IMR-90 (cell line): ENCODE measurements at regions not wholly inside any gene's neighbourhood (a gene's known extent, or its start where the extent isn't known, plus 50 kb on each side); places are given as distances from the start of the nearest gene placed in this dataset.
A peak's percentile ranks its signal among the peaks of the same experiment; 100 is the strongest.

Source experiments
- ATAC-seq: fragments of 200-7000 bp; cut with Tn5 transposase; 2 replicates; pipeline ENCODE4 v1.9.1; 2020; ENCODE audit warnings: low read depth, mild to moderate bottlenecking, moderate library complexity
- BruUV-seq: library from RNA; stranded (reverse); fragments of 400-500 nt; replicated peaks from 2 replicates; lab custom pipeline; 2021; lab: Mats Ljungman, UMichigan
- CTCF ChIA-PET: fragments of 300-600 bp; formaldehyde crosslinking; extraction: SDS; loops from one replicate; lab custom pipeline; 2021; ENCODE audit warnings: antibody characterized with exemption; lab: Yijun Ruan, JAX
- POLR2A ChIA-PET: fragments of 300-600 bp; sonication (Branson Sonifier 250); formaldehyde crosslinking; loops from one replicate; lab custom pipeline; 2022; ENCODE audit warnings: antibody characterized with exemption; ENCODE audit not compliant: unreplicated experiment; lab: Charles Lee
- DNase-seq: peaks from one replicate; pipeline ENCODE4 v3.0.0; 2013
- H2AFZ ChIP-seq: replicated peaks from 2 replicates; pipeline ENCODE3; 2013; ENCODE audit warnings: low read length, mild to moderate bottlenecking; ENCODE audit not compliant: poor library complexity
- H2AK5ac ChIP-seq: 2 replicates; pipeline ENCODE4 v1.6.1; 2013; ENCODE audit warnings: low read depth, low read length, inconsistent platforms
- H2AK9ac ChIP-seq: replicated peaks from 2 replicates; pipeline ENCODE3; 2013; ENCODE audit warnings: mild to moderate bottlenecking, low read depth, low read length, moderate library complexity; ENCODE audit not compliant: poor library complexity
- H2BK120ac ChIP-seq: 2 replicates; pipeline ENCODE4 v1.6.1; 2013; ENCODE audit warnings: low read depth, low read length, inconsistent platforms
- H2BK15ac ChIP-seq: 3 replicates; pipeline ENCODE4 v1.6.1; 2013; ENCODE audit warnings: low read depth, low read length, inconsistent platforms
- H2BK20ac ChIP-seq: 2 replicates; pipeline ENCODE4 v1.6.1; 2013; ENCODE audit warnings: low read depth, mild to moderate bottlenecking, inconsistent platforms, low read length, moderate library complexity
- H2BK5ac ChIP-seq: 2 replicates; pipeline ENCODE4 v1.6.1; 2013; ENCODE audit warnings: mild to moderate bottlenecking, low read depth, low read length, inconsistent platforms; ENCODE audit not compliant: poor library complexity, severe bottlenecking
- H3K14ac ChIP-seq: replicated peaks from 2 replicates; pipeline ENCODE4 v1.6.1; 2013; ENCODE audit warnings: low read depth, low read length, inconsistent platforms
- H3K18ac ChIP-seq: 2 replicates; pipeline ENCODE4 v1.6.1; 2013; ENCODE audit warnings: low read depth, low read length, control low read depth
- H3K23ac ChIP-seq: 2 replicates; pipeline ENCODE4 v1.6.1; 2013; ENCODE audit warnings: low read depth, low read length, inconsistent platforms
- H3K27ac ChIP-seq: 2 replicates; pipeline ENCODE4 v1.5.1; 2013; ENCODE audit warnings: mild to moderate bottlenecking, control low read depth, low read length; ENCODE audit not compliant: insufficient read depth
- H3K27me3 ChIP-seq: 2 replicates; pipeline ENCODE4 v1.6.1; 2013; ENCODE audit warnings: low read length; ENCODE audit not compliant: control insufficient read depth, insufficient read depth
- H3K36me3 ChIP-seq: 2 replicates; pipeline ENCODE4 v1.6.1; 2013; ENCODE audit warnings: low read length, mixed read lengths; ENCODE audit not compliant: control insufficient read depth, insufficient read depth
- H3K4ac ChIP-seq: 2 replicates; pipeline ENCODE4 v1.6.1; 2013; ENCODE audit warnings: low read depth, low read length, inconsistent platforms
- H3K4me1 ChIP-seq: 2 replicates; pipeline ENCODE4 v1.6.1; 2013; ENCODE audit warnings: low read length, mixed read lengths; ENCODE audit not compliant: control insufficient read depth, insufficient read depth
- H3K4me2 ChIP-seq: 2 replicates; pipeline ENCODE4 v1.6.1; 2013; ENCODE audit warnings: low read depth, mild to moderate bottlenecking, control low read depth, low read length, moderate library complexity
- H3K4me3 ChIP-seq: 2 replicates; pipeline ENCODE4 v1.5.1; 2013; ENCODE audit warnings: low read depth, mild to moderate bottlenecking, control low read depth, low read length, moderate library complexity; ENCODE audit not compliant: insufficient read depth
- H3K56ac ChIP-seq: 2 replicates; pipeline ENCODE4 v1.6.1; 2013; ENCODE audit warnings: low read length, inconsistent platforms; ENCODE audit not compliant: insufficient read depth; ENCODE audit errors: extremely low read depth
- H3K79me1 ChIP-seq, 2 experiments: 2 replicates each; pipeline ENCODE4 v1.6.1; 2013; ENCODE audit warnings: low read length in 2 of 2, inconsistent platforms in 1 of 2, low read depth in 1 of 2
- H3K9ac ChIP-seq: 2 replicates; pipeline ENCODE4 v1.6.1; 2013; ENCODE audit warnings: low read depth, low read length, control low read depth
- H3K9me1 ChIP-seq: 2 replicates; pipeline ENCODE4 v1.6.1; 2013; ENCODE audit warnings: low read length, inconsistent platforms; ENCODE audit not compliant: insufficient read depth
- H3K9me3 ChIP-seq: 2 replicates; pipeline ENCODE4 v1.6.1; 2013; ENCODE audit warnings: low read length; ENCODE audit not compliant: control insufficient read depth, insufficient read depth
- H4K20me1 ChIP-seq: 2 replicates; pipeline ENCODE4 v1.6.1; 2013; ENCODE audit warnings: low read length, inconsistent platforms; ENCODE audit not compliant: insufficient read depth
- H4K5ac ChIP-seq: 2 replicates; pipeline ENCODE4 v1.6.1; 2013; ENCODE audit warnings: mild to moderate bottlenecking, low read depth, low read length, control low read depth
- H4K8ac ChIP-seq, 2 experiments: 2 replicates each; pipeline ENCODE4 v1.6.1; 2013; ENCODE audit warnings: low read depth in 2 of 2, low read length in 2 of 2, control low read depth in 1 of 2, inconsistent platforms in 1 of 2
- H4K91ac ChIP-seq: 2 replicates; pipeline ENCODE4 v1.6.1; 2013; ENCODE audit warnings: low read depth, low read length, inconsistent platforms; ENCODE audit not compliant: insufficient read depth
- BHLHE40 ChIP-seq: fragments of 150-350 bp; IDR thresholded peaks from 2 replicates; pipeline ENCODE4 v1.6.1; 2016; ENCODE audit warnings: mild to moderate bottlenecking, low read depth, low read length
- CEBPB ChIP-seq: IDR thresholded peaks from 2 replicates; pipeline ENCODE4 v1.6.1; 2012; ENCODE audit warnings: low read depth, low read length, improper control_type of control experiment
- MAZ ChIP-seq: IDR thresholded peaks from 2 replicates; pipeline ENCODE4 v1.6.1; 2012; ENCODE audit warnings: low read depth, mild to moderate bottlenecking, low read length, improper control_type of control experiment, moderate library complexity, borderline replicate concordance
- MXI1 ChIP-seq: IDR thresholded peaks from 2 replicates; pipeline ENCODE4 v1.6.1; 2012; ENCODE audit warnings: low read depth, mild to moderate bottlenecking, low read length, moderate library complexity, borderline replicate concordance
- NFE2L2 ChIP-seq: fragments of 150-350 bp; IDR thresholded peaks from 2 replicates; pipeline ENCODE4 v1.6.1; 2016; ENCODE audit warnings: low read depth, mild to moderate bottlenecking, low read length
- POLR2A ChIP-seq: IDR thresholded peaks from 2 replicates; pipeline ENCODE4 v1.6.1; 2012; ENCODE audit warnings: mild to moderate bottlenecking, low read depth, low read length
- RAD21 ChIP-seq: IDR thresholded peaks from 2 replicates; pipeline ENCODE4 v1.6.1; 2012; ENCODE audit warnings: low read length, improper control_type of control experiment
- RCOR1 ChIP-seq: IDR thresholded peaks from 2 replicates; pipeline ENCODE4 v1.6.1; 2012; ENCODE audit warnings: mild to moderate bottlenecking, low read length, improper control_type of control experiment; ENCODE audit not compliant: insufficient replicate concordance
- RFX5 ChIP-seq: IDR thresholded peaks from 2 replicates; pipeline ENCODE4 v1.8.0; 2012; ENCODE audit warnings: low read depth, mild to moderate bottlenecking, low read length, moderate library complexity
- USF2 ChIP-seq: fragments of 150-350 bp; IDR thresholded peaks from 2 replicates; pipeline ENCODE4 v1.6.1; 2017; ENCODE audit warnings: mild to moderate bottlenecking, antibody characterized with exemption, low read length, low read depth
- WGBS, 2 experiments: methylation state at CpG; one replicate each; pipeline versions ENCODE4 v1.1.5 to v1.1.7; 2013; ENCODE audit warnings: missing lambda C conversion rate in 2 of 2; ENCODE audit not compliant: insufficient read length in 1 of 2; ENCODE audit errors: extremely low coverage in 2 of 2; 5-methylcytosine and 5-hydroxymethylcytosine counted together
- dilution Hi-C: fragments of 300-500 bp; cut with HindIII; formaldehyde crosslinking; loops from one replicate; pipeline ENCODE4 v1.14.3; 2018; ENCODE audit warnings: low sequenced_read_pairs; ENCODE audit not compliant: unreplicated experiment
- in situ Hi-C: fragments of 300-500 bp; cut with MboI; formaldehyde crosslinking; loops from 3 replicates; pipeline ENCODE4 v1.14.3; 2019; ENCODE audit warnings: low sequenced_read_pairs, inconsistent platforms, mixed read lengths
- intact Hi-C: fragments of 100-400 bp; cut with micrococcal nuclease; formaldehyde crosslinking; loops from 2 replicates; pipeline ENCODE4 v1.10.0; 2022

DNA sequence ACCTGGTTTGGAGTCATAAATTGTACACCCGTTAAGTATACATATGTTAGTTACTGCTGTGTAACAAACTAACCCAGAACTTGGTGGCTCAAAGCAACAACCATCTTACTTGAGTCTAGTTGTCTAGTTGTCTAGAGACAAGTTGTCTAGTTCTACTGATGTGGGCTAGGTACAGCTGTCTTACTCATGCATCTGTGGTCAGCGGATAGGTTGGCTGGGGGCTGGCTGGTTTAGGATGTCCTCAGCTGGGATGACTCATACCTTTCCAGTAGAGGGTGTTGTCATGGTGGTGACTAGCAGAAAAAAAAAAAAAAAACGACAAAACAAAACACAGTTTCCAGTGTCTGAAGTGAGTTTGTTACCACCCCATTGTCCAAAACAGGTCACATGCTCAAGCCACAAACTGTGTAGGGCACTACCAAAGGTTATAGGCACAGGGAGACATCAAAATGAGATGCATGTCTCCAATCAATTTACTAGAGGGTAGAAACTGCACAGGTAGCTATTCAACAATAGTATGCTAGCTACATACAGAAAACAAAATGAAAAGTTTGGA is 680.3 kb downstream of the MED13L start:
- Histone ChIP-seq H3K27ac (no peak overlapping the region), H4K20me1 (no peaks in the 10 kb centered on the region), H3K79me1 (no peaks in the 10 kb centered on the region), H3K9me1 (no peaks in the 10 kb centered on the region), H2BK5ac (no peak overlapping the region), H3K9me3 (no peaks in the 10 kb centered on the region; the same call in 1 of the 2 replicates), H3K9ac (no peak overlapping the region), H2BK15ac (no peak overlapping the region), H4K5ac (no peak overlapping the region), H3K14ac (no peak overlapping the region), H2AK9ac (no peak overlapping the region), H3K36me3 (no peaks in the 10 kb centered on the region), H3K18ac (no peak overlapping the region), H3K4me1 (no peaks in the 10 kb centered on the region), H2BK20ac (no peak overlapping the region), H3K4me2 (no peak overlapping the region), H3K23ac (no peak overlapping the region), H2AK5ac (no peak overlapping the region), H2BK120ac (no peak overlapping the region), H4K91ac (no peak overlapping the region), H4K8ac (no peak overlapping the region), H3K4ac (no peak overlapping the region), H3K4me3 (no peak overlapping the region), H3K56ac (no peak overlapping the region), H3K27me3 (peaks cover 7% of the 10 kb centered on the region), H2AFZ (no peak overlapping the region)
- TF ChIP-seq USF2 (no peak), NFE2L2 (no peak), RAD21 (no peak), POLR2A (no peak), MXI1 (no peak), MAZ (no peak), RCOR1 (no peak), RFX5 (no peak), BHLHE40 (no peak), CEBPB (no peak)
- intact Hi-C loops (no loop called here), dilution Hi-C loops (no loop called here), in situ Hi-C loops (no loop called here)
- ATAC-seq (no peak), DNase-seq (peak; percentile 35)
- no CpG with 5 or more reads among the region's 3 CpGs for WGBS, 2 experiments
- CTCF ChIA-PET: no interaction called here
- POLR2A ChIA-PET: no interaction called here
- BruUV-seq: no TSS peak
